CD4-positive, alpha-beta memory T cell (primary cell): ENCODE measurements at regions not wholly inside any gene's neighbourhood (a gene's known extent, or its start where the extent isn't known, plus 50 kb on each side); places are given as distances from the start of the nearest gene placed in this dataset.

Experiments used
- CTCF ChIA-PET: fragments of 350-600 bp; sonication (Branson Sonifier 250); formaldehyde crosslinking; loops from one replicate; lab custom pipeline; 2021; ENCODE audit warnings: inconsistent platforms; ENCODE audit not compliant: partially characterized antibody; lab: Charles Lee
- POLR2A ChIA-PET: fragments of 350-600 bp; sonication (Branson Sonifier 250); formaldehyde crosslinking; loops from one replicate; lab custom pipeline; 2021; ENCODE audit not compliant: partially characterized antibody; lab: Charles Lee
- DNase-seq, 5 donors: peaks; one replicate each; pipeline versions ENCODE4 v3.0.0 to v3.0.0-alpha.2; 2020 to 2022; ENCODE audit warnings: mixed read lengths in 1 of 5
- H3K27ac ChIP-seq: one replicate; pipeline ENCODE4 v1.7.0; 2013; ENCODE audit warnings: low read depth, low read length
- H3K27me3 ChIP-seq: 2 replicates; pipeline ENCODE4 v1.7.0; 2013; ENCODE audit warnings: mild to moderate bottlenecking, low read length, moderate library complexity; ENCODE audit not compliant: insufficient read depth
- H3K36me3 ChIP-seq: 2 replicates; pipeline ENCODE4 v1.7.0; 2013; ENCODE audit warnings: mild to moderate bottlenecking, low read length, moderate library complexity; ENCODE audit not compliant: insufficient read depth
- H3K4me1 ChIP-seq: 2 replicates; pipeline ENCODE4 v1.7.0; 2013; ENCODE audit warnings: mild to moderate bottlenecking, low read length, moderate library complexity; ENCODE audit not compliant: insufficient read depth
- H3K4me3 ChIP-seq, 2 donors: one replicate each; pipeline ENCODE4 v1.7.0; 2013; ENCODE audit warnings: low read length in 2 of 2, mild to moderate bottlenecking in 1 of 2
- H3K9me3 ChIP-seq, 2 donors: one replicate each; pipeline ENCODE4 v1.7.0; 2013; ENCODE audit warnings: low read length in 2 of 2, control low read depth in 1 of 2; ENCODE audit not compliant: control insufficient read depth in 1 of 2
- H3K27ac Mint-ChIP-seq, 7 donors: one replicate each; pipeline ENCODE4 v1.8.0; 2020 to 2021; ENCODE audit warnings: mixed read lengths in 7 of 7, mild to moderate bottlenecking in 6 of 7, inconsistent platforms in 3 of 7, moderate library complexity in 3 of 7
- H3K27me3 Mint-ChIP-seq, 2 donors: one replicate each; pipeline ENCODE4 v1.8.0; 2020 to 2021; ENCODE audit warnings: mixed read lengths in 2 of 2
- H3K36me3 Mint-ChIP-seq, 2 donors: one replicate each; pipeline ENCODE4 v1.8.0; 2020 to 2021; ENCODE audit warnings: mixed read lengths in 2 of 2, inconsistent platforms in 1 of 2, mild to moderate bottlenecking in 1 of 2
- H3K4me1 Mint-ChIP-seq, 4 donors: one replicate each; pipeline ENCODE4 v1.8.0; 2020 to 2021; ENCODE audit warnings: mixed read lengths in 4 of 4, mild to moderate bottlenecking in 1 of 4
- H3K4me3 Mint-ChIP-seq, 8 donors: one replicate each; pipeline ENCODE4 v1.8.0; 2020 to 2021; ENCODE audit warnings: mixed read lengths in 8 of 8, mild to moderate bottlenecking in 7 of 8, moderate library complexity in 6 of 8, inconsistent platforms in 3 of 8
- H3K9me3 Mint-ChIP-seq, 8 donors: one replicate each; pipeline ENCODE4 v1.8.0; 2020 to 2021; ENCODE audit warnings: mixed read lengths in 8 of 8, mild to moderate bottlenecking in 5 of 8, inconsistent platforms in 3 of 8, moderate library complexity in 1 of 8
- intact Hi-C: fragments of 100-400 bp; cut with micrococcal nuclease; formaldehyde crosslinking; loops from one replicate; pipeline ENCODE4 v1.15.1; 2023

DNA sequence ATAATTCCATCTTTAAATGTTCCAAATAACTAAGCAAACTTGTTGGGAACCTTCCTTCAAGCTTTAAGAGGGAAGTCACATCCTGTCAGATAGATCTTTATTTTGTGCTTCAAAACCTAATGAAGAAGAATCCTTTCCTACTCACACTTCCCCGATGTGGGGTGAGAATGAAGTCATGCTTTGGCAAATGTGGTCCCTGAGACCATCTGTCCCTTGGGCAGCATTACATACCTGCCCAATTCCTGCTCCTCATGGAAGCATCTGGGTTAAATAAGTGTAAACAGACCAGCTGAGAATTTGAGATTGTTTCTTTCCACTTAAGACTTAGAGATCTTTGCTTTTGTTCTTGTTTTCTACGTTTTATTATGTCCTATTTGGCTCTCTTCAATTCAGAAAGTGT lies 606.0 kb upstream of the TMEM132C start:
- no peaks in the 10 kb centered on the region for H3K4me1 Mint-ChIP-seq
- no peaks in the 10 kb centered on the region for H3K4me1 ChIP-seq
- DNase-seq, result no peak

DNA sequence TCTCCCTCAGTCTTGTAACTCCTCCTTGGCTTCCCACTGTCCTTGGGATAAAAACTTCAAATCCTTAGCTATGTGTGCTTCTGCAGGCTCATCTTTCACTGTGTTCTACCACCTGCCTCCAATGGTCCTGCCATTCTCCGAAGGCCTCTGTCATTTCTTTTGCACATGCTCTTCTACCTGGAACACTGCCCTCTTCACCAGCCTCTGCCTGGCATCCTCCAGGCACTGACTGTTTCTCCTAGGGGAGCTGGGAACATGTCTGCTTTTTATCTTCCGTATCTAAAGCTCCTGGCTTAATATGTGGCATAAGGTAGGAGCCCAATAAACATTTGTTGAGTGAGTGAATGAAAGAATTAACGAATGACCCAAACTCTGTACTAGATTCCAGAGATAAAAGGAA lies 603.3 kb upstream of the TMEM132C start:
- Mint-ChIP-seq H3K27ac (no peak overlapping the region), H3K4me1 (no peaks in the 10 kb centered on the region), H3K27me3 (peaks cover 0 to 1% of the 10 kb centered on the region in 2 donors), H3K36me3 (no peaks in the 10 kb centered on the region), H3K9me3 (peaks cover 0 to 9% (median 0%) of the 10 kb centered on the region in 8 donors), H3K4me3 (no peak overlapping the region)
- no peak overlapping the region for H3K4me3 ChIP-seq
- intact Hi-C loops, result no loop called here
- no peaks in the 10 kb centered on the region for H3K9me3 ChIP-seq
- no peak for DNase-seq
- H3K4me1 ChIP-seq, result no peaks in the 10 kb centered on the region
- no peaks in the 10 kb centered on the region for H3K36me3 ChIP-seq
- ChIA-PET CTCF (no interaction called here), POLR2A (no interaction called here)
- no peaks in the 10 kb centered on the region for H3K27me3 ChIP-seq
- H3K27ac ChIP-seq, result no peak overlapping the region

More for the DNA sequence above, 606.0 kb upstream of the TMEM132C start:
- no peaks in the 10 kb centered on the region for H3K27me3 ChIP-seq
- Mint-ChIP-seq H3K4me3 (no peak overlapping the region), H3K27me3 (peaks cover 0 to 1% of the 10 kb centered on the region in 2 donors), H3K9me3 (peaks cover 0 to 9% (median 1%) of the 10 kb centered on the region in 8 donors), H3K36me3 (no peaks in the 10 kb centered on the region), H3K27ac (no peak overlapping the region)
- no peaks in the 10 kb centered on the region for H3K36me3 ChIP-seq
- no peak overlapping the region for H3K4me3 ChIP-seq
- POLR2A ChIA-PET, result no interaction called here
- H3K27ac ChIP-seq, result no peak overlapping the region
- CTCF ChIA-PET, result no interaction called here
- intact Hi-C loops, result no loop called here
- no peaks in the 10 kb centered on the region for H3K9me3 ChIP-seq

DNA sequence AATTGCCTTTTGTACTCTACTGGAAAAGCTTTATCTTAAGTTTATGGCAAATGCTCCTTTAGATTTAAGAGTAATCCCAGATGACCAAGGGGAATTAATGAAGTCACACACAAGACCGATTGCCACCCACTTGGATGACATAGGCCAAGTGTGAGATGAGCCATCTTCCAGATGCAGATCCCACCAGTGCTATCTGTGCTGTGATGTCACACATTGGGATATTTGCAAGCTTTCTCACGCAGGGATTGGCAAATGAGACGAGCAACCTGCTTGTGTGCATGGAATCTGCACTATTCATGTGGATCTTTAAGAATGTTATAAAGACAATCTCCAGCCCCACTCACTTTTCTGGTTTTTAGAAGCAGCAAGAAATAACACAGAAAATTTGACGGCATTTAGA lies 602.1 kb upstream of the TMEM132C start:
- intact Hi-C loops, result no loop called here
- no peaks in the 10 kb centered on the region for H3K27me3 ChIP-seq
- ChIA-PET CTCF (no interaction called here), POLR2A (no interaction called here)
- DNase-seq, result no peak
- no peak overlapping the region for H3K4me3 ChIP-seq
- no peaks in the 10 kb centered on the region for H3K36me3 Mint-ChIP-seq
- H3K4me1 ChIP-seq, result no peaks in the 10 kb centered on the region
- no peaks in the 10 kb centered on the region for H3K4me1 Mint-ChIP-seq
- no peaks in the 10 kb centered on the region for H3K9me3 ChIP-seq
- H3K4me3 Mint-ChIP-seq, result no peak overlapping the region
- H3K9me3 Mint-ChIP-seq, result peaks cover 0 to 9% (median 0%) of the 10 kb centered on the region in 8 donors
- no peaks in the 10 kb centered on the region for H3K36me3 ChIP-seq
- no peak overlapping the region for H3K27ac Mint-ChIP-seq
- H3K27me3 Mint-ChIP-seq, result peaks cover 0 to 1% of the 10 kb centered on the region in 2 donors
- no peak overlapping the region for H3K27ac ChIP-seq

DNA sequence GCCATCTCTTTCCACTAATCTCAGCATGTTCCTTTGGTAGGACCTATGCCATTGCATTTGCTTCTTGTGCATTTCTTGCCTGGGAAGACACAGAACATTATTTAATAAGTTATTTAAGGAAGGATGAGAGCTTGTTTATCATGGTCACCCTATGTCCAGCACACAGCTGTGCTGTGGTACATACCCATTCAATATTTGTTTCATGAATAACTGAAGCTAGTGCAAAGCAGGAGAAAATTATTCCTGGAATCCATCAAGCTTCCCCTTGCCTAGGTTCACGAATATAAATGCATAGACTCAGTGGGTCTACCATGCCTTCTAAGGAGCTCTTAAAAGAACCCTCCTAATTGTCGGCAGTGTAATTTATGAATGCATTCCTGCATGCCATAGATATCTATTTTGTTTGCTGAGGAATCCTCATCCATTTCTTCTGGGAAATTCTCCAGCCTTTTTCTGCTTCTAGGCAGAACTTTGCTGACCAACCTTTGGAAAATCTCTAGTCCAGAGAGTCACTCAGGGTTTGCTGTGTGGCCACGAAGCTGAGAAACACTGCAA lies 599.8 kb upstream of the TMEM132C start:
- POLR2A ChIA-PET, result no interaction called here
- peaks cover 0 to 1% of the 10 kb centered on the region in 2 donors for H3K27me3 Mint-ChIP-seq
- peaks cover 0 to 7% (median 0%) of the 10 kb centered on the region in 8 donors for H3K9me3 Mint-ChIP-seq
- Histone ChIP-seq H3K4me1 (no peaks in the 10 kb centered on the region), H3K9me3 (no peaks in the 10 kb centered on the region), H3K36me3 (no peaks in the 10 kb centered on the region), H3K27me3 (no peaks in the 10 kb centered on the region), H3K4me3 (no peak overlapping the region), H3K27ac (no peak overlapping the region)
- no peaks in the 10 kb centered on the region for H3K36me3 Mint-ChIP-seq
- no peak for DNase-seq
- no peaks in the 10 kb centered on the region for H3K4me1 Mint-ChIP-seq
- intact Hi-C loops, result no loop called here
- H3K4me3 Mint-ChIP-seq, result no peak overlapping the region
- CTCF ChIA-PET, result interaction anchor here (1.2 kb wide), 1 partner anchor 10 kb away, joined by 3 read pairs; no protein-coding TSS in a partner anchor
- no peak overlapping the region for H3K27ac Mint-ChIP-seq

DNA sequence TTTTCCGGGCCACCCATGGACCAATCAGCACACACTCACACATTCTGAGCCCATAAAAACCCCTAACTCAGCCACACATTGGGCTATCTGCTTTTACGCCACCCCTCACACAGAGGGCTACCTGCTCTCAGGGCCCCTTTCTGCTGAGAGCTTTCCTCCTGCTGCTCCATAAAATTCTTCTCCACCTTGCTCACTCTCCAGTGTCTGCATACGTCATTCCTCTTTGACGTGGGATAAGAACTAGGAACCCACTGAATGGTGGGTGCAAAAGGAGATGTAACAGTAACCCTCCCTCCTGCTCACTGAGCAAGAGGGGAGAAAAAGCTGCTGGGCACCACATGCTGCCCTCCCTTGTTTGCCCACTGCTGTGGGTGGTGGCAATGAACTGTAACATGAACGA lies 596.7 kb upstream of the TMEM132C start:
- no peak overlapping the region for H3K27ac Mint-ChIP-seq
- no peaks in the 10 kb centered on the region for H3K9me3 ChIP-seq
- no peaks in the 10 kb centered on the region for H3K4me1 Mint-ChIP-seq
- H3K27me3 Mint-ChIP-seq, result no peaks in the 10 kb centered on the region
- H3K36me3 ChIP-seq, result no peaks in the 10 kb centered on the region
- no peaks in the 10 kb centered on the region for H3K4me1 ChIP-seq
- no peak overlapping the region for H3K4me3 Mint-ChIP-seq
- no peaks in the 10 kb centered on the region for H3K9me3 Mint-ChIP-seq
- H3K4me3 ChIP-seq, result no peak overlapping the region
- CTCF ChIA-PET, result no interaction called here
- H3K27ac ChIP-seq, result no peak overlapping the region
- H3K27me3 ChIP-seq, result no peaks in the 10 kb centered on the region
- H3K36me3 Mint-ChIP-seq, result no peaks in the 10 kb centered on the region
- POLR2A ChIA-PET, result no interaction called here
- no peak for DNase-seq
- intact Hi-C loops, result no loop called here

DNA sequence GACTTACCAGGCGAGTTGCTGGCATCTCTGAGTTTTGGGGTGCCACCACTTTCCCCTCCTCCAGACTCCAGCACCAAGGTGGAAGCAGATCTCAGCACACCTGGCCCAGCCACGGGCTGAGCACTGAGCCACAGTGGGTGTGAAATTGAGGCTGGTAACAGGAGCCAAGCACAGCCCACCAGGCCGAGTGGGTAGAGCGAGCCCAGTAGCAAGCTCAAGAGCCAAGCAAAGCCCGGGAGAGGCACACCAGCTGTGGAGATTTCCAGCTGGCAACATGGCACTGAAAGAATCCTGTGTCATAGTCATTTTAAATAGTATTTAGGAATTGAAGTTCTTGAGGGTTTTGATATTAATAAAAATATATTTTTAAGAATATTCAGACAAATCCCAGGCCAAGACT lies 596.2 kb upstream of the TMEM132C start:
- CTCF ChIA-PET, result no interaction called here
- no peaks in the 10 kb centered on the region for H3K9me3 Mint-ChIP-seq
- Histone ChIP-seq H3K4me1 (no peaks in the 10 kb centered on the region), H3K36me3 (no peaks in the 10 kb centered on the region), H3K27me3 (no peaks in the 10 kb centered on the region), H3K27ac (no peak overlapping the region), H3K9me3 (no peaks in the 10 kb centered on the region), H3K4me3 (no peak overlapping the region)
- DNase-seq, result no peak
- H3K27ac Mint-ChIP-seq, result no peak overlapping the region
- no peak overlapping the region for H3K4me3 Mint-ChIP-seq
- intact Hi-C loops, result no loop called here
- no peaks in the 10 kb centered on the region for H3K4me1 Mint-ChIP-seq
- POLR2A ChIA-PET, result no interaction called here
- H3K27me3 Mint-ChIP-seq, result peaks cover 0 to 1% of the 10 kb centered on the region in 2 donors
- no peaks in the 10 kb centered on the region for H3K36me3 Mint-ChIP-seq

DNA sequence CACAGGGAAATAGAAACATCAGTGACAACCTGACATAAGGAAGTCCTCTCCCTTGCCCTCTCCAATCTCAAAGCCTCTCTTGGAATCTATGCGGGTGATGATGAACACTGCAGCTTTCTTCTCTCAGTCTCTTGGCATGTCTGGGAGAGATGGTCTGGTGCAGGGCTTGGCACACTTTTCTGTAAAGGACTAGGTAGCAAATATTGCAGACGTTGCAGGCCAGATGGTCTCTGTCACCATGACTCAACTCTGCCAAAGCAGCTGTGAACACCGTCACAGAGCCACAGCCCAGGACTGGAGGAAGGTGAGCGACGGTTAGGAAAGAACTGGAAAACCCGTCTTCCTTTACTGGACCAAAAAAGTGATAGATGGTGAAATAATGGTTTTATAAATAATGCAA lies 591.0 kb upstream of the TMEM132C start:
- no peaks in the 10 kb centered on the region for H3K36me3 Mint-ChIP-seq
- DNase-seq, result no peak
- ChIA-PET POLR2A (no interaction called here), CTCF (no interaction called here)
- peaks cover 0 to 2% of the 10 kb centered on the region in 2 donors for H3K27me3 Mint-ChIP-seq
- peak overlapping the region in 1 of 7 donors; percentile 3 for H3K27ac Mint-ChIP-seq
- peaks cover 0 to 2% (median 0%) of the 10 kb centered on the region in 8 donors for H3K9me3 Mint-ChIP-seq
- H3K36me3 ChIP-seq, result no peaks in the 10 kb centered on the region
- peaks cover 0 to 2% (median under 1%) of the 10 kb centered on the region in 4 donors for H3K4me1 Mint-ChIP-seq
- intact Hi-C loops, result no loop called here
- no peaks in the 10 kb centered on the region for H3K27me3 ChIP-seq
- no peak overlapping the region for H3K4me3 Mint-ChIP-seq
- no peak overlapping the region for H3K27ac ChIP-seq
- H3K4me3 ChIP-seq, result no peak overlapping the region
- H3K9me3 ChIP-seq, result no peaks in the 10 kb centered on the region
- H3K4me1 ChIP-seq, result no peaks in the 10 kb centered on the region
